GM13977 (cell line): ENCODE measurements at regions not wholly inside any gene's neighbourhood (a gene's known extent, or its start where the extent isn't known, plus 50 kb on each side); places are given as distances from the start of the nearest gene placed in this dataset.

Source experiments
- DNase-seq: peaks from one replicate; pipeline ENCODE4 v3.0.0; 2012; ENCODE audit warnings: low spot score
- in situ Hi-C: fragments of 300-500 bp; cut with MboI; formaldehyde crosslinking; loops from one replicate; pipeline ENCODE4 v1.12.0; 2022; ENCODE audit warnings: low sequenced_read_pairs, low pct_unique_long_range_greater_than_20kb, mixed read lengths, inconsistent platforms; ENCODE audit not compliant: unreplicated experiment
- TF ChIP-seq, protein P1 (sequence below): IDR thresholded peaks from 2 replicates; pipeline ENCODE4 v1.5.1; 2012; ENCODE audit warnings: mild to moderate bottlenecking, control low read depth; ENCODE audit not compliant: insufficient read depth; ENCODE audit errors: extremely low read depth, missing control alignments

DNA sequence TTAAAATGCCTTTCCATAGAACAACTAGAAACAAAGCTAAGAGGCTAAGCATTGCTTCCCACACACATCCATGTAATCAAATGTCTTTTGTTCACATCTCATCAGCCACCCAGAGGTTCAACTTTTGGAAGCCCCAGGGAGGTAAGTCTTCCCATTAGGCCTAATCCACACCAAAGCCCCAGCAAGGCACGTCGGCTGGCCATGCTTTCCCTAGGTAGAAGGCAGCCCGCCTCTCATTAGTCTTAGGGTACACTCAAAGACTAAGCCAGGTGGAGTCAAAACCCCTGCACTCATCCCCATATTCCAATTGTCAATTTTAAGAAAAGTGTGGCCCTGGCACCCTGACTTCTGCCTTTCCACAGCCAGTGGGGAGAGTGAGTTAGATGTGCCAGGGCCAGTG, 87.9 kb downstream of the ATPSCKMT start:
- in situ Hi-C loops, result no loop called here
- TF ChIP-seq, protein P1, sequence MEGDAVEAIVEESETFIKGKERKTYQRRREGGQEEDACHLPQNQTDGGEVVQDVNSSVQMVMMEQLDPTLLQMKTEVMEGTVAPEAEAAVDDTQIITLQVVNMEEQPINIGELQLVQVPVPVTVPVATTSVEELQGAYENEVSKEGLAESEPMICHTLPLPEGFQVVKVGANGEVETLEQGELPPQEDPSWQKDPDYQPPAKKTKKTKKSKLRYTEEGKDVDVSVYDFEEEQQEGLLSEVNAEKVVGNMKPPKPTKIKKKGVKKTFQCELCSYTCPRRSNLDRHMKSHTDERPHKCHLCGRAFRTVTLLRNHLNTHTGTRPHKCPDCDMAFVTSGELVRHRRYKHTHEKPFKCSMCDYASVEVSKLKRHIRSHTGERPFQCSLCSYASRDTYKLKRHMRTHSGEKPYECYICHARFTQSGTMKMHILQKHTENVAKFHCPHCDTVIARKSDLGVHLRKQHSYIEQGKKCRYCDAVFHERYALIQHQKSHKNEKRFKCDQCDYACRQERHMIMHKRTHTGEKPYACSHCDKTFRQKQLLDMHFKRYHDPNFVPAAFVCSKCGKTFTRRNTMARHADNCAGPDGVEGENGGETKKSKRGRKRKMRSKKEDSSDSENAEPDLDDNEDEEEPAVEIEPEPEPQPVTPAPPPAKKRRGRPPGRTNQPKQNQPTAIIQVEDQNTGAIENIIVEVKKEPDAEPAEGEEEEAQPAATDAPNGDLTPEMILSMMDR, result no peak
- no peak for DNase-seq

- no peak for DNase-seq
- TF ChIP-seq, protein P1, result no peak
- in situ Hi-C loops, result no loop called here
These were observed 89.4 kb downstream of the ATPSCKMT start for GRCh38 chr5:10160241-10160640.

DNA sequence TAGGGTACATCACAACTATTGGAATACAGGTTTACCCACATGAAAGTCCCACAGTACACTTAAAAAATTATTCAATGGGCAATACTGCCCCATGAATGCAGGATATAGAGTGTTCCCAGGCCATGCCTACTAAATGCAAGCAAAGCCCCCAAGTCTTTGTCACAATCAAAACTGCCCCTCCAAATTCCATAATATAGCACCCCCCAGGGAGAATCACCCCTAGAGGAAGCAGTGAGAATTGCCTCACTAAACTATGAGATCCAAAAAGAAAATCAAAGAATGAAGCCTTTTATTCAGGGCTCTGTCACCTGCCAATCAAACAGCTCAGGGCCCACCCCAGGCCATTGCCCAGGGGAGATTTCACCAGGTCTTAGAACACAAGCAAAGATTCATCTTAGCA, 90.8 kb downstream of the ATPSCKMT start:
- no peak for DNase-seq
- TF ChIP-seq, protein P1, result no peak
- in situ Hi-C loops, result no loop called here

GRCh38 chr5:10157085-10157669, 92.5 kb downstream of the ATPSCKMT start:
- DNase-seq, result no peak
- TF ChIP-seq, protein P1, result no peak
- in situ Hi-C loops, result no loop called here

DNA sequence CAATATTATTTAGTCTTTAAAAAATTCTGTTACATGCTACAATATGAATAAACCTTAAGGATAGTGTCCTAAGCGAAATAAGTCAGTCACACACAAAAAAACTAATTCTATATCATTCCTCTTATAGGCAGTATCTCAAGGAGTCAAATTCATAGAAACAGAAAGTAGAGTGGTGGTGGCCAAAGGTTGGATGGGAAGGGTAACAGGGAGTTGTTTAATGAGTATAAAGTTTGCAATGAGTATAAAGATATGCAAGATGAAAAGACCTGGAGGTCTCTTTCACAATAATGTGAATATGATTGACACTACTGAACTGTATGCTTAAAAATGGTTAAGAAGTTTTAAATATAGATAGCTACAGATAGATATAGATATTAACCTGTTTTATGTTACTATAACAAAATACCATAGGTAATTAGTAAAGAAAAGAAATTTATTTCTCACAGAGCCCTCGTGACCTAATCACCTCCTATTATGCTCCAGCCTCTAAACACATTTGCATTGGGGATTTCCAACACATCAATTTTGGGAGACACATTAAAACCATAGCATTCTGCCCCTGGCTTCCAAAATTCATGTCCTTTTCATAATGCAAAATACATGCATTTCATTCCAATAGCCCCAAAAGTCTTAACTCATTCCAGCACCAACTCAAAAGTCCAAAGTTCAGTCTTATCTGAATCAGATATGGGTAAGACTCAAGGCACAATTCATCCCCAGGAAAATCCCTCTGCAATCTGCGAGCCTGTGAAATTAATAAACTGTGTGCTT, 93.6 kb downstream of the ATPSCKMT start:
- in situ Hi-C loops, result no loop called here
- no peak for DNase-seq
- TF ChIP-seq, protein P1, result no peak

DNA sequence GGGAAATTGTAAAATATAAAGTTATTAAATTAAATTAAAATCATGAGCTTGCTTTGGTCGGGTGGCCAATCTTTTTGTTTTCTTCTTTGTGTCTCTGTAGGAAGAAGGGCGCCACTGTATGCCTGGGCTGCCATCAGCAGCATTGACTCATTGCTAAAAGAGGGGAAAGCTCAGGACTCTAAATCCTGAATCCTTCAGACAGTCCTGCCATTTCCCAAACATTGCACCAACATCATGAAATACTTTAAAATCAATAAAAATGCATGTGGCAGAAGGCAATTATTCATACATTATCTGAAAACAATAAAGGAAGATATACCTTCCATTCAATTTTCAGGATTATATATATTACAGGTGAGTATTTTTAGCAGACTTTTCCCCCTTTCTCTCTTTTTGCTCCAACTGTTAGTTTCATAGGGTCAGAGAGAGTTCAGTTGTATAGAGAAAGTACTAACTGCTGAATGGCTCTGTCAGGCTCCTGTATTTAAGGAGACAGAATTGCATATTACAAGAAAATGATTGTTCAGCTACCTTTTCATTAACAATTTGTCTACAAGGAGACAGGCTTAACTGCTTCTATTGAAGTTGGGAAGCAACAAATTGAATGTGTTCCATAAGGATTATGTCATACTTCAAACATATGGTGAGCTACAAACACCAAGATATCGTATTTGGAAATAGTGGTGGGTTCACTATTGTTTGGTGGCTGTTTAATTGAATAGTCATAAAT, 95.7 kb downstream of the ATPSCKMT start:
- in situ Hi-C loops, result no loop called here
- TF ChIP-seq, protein P1, result no peak
- no peak for DNase-seq
